ENCODE measurements at regions not wholly inside any gene's neighbourhood (a gene's known extent, or its start where the extent isn't known, plus 50 kb on each side); places are given as distances from the start of the nearest gene placed in this dataset.

DNA sequence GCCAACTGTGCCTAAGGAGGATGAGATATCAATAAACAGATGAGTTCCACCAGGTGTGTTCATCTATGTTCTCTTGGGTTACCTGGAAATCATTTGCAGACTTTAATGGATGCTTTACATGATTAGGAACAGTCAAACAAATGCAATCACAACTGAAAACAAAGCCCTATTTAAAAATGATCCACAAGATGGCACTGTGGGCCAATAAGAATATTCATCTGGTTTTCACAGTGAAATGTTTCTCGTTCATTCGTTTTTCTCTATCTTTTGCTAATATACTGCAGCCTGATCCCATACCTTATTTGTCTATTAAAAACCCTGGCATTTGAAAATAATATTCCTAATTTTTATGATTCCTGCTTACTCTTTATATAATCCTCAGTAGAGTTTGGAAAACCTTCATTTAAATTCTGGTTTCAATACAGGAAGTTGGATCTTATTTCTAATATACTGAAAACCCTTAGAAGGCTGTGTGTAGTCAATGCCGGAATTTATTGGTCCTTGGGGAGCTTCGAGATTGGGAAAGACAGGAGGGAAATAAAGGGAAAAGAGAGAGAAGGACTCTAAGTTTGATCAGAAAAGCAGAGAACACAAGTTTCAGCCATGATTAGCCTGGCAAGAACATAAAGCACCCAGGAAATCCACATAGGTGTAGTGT, 63.8 kb upstream of the TAPT1 start:
- H3K4me1 ChIP-seq (ENCODE audit: insufficient read depth, low read length, severe bottlenecking) = no peaks in the 10 kb centered on the region
- no peak overlapping the region for H3K4me3 ChIP-seq (ENCODE audit: low read depth, low read length, poor library complexity, severe bottlenecking)
- H3K9me2 ChIP-seq (ENCODE audit: low read depth, low read length) = no peaks in the 10 kb centered on the region
- TF ChIP-seq, protein P1, sequence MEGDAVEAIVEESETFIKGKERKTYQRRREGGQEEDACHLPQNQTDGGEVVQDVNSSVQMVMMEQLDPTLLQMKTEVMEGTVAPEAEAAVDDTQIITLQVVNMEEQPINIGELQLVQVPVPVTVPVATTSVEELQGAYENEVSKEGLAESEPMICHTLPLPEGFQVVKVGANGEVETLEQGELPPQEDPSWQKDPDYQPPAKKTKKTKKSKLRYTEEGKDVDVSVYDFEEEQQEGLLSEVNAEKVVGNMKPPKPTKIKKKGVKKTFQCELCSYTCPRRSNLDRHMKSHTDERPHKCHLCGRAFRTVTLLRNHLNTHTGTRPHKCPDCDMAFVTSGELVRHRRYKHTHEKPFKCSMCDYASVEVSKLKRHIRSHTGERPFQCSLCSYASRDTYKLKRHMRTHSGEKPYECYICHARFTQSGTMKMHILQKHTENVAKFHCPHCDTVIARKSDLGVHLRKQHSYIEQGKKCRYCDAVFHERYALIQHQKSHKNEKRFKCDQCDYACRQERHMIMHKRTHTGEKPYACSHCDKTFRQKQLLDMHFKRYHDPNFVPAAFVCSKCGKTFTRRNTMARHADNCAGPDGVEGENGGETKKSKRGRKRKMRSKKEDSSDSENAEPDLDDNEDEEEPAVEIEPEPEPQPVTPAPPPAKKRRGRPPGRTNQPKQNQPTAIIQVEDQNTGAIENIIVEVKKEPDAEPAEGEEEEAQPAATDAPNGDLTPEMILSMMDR (IDR thresholded peaks at IDR 0.05; ENCODE audit: low read length) = peak; percentile 47; the same call in 1 of the 2 replicates
- no peak for TF ChIP-seq EZH2 (IDR thresholded peaks at IDR 0.05; ENCODE audit: borderline replicate concordance, low read length)
- no peaks in the 10 kb centered on the region for H3K27me3 ChIP-seq (ENCODE audit: insufficient read depth, low read length)
- no peak overlapping the region for H3K27ac ChIP-seq (ENCODE audit: low read depth, low read length, poor library complexity, severe bottlenecking)
- H3K79me2 ChIP-seq (ENCODE audit: insufficient read depth, low read length) = no peaks in the 10 kb centered on the region
- no peak overlapping the region for H3K9ac ChIP-seq (ENCODE audit: low read length)
- no peaks in the 10 kb centered on the region for H4K20me1 ChIP-seq (ENCODE audit: insufficient read depth, low read length)
- H3K9me3 ChIP-seq (ENCODE audit: low read length) = no peaks in the 10 kb centered on the region
- no peaks in the 10 kb centered on the region for H3F3A ChIP-seq (ENCODE audit: insufficient read depth, low read length)
- no peak overlapping the region for H3K4me2 ChIP-seq (ENCODE audit: low read length)
- H2AFZ ChIP-seq (ENCODE audit: low read length) = no peak overlapping the region
- no peaks in the 10 kb centered on the region for H3K36me3 ChIP-seq (ENCODE audit: insufficient read depth, low read length)

- no peaks in the 10 kb centered on the region for H3K9me2 ChIP-seq (ENCODE audit: low read depth, low read length)
- no peaks in the 10 kb centered on the region for H3K4me1 ChIP-seq (ENCODE audit: insufficient read depth, low read length, severe bottlenecking)
- TF ChIP-seq EZH2 (IDR thresholded peaks at IDR 0.05; ENCODE audit: borderline replicate concordance, low read length) = no peak
- TF ChIP-seq, protein P1 (IDR thresholded peaks at IDR 0.05; ENCODE audit: low read length) = no peak
- H3K9ac ChIP-seq (ENCODE audit: low read length) = no peak overlapping the region
- H3K27me3 ChIP-seq (ENCODE audit: insufficient read depth, low read length) = no peaks in the 10 kb centered on the region
- H4K20me1 ChIP-seq (ENCODE audit: insufficient read depth, low read length) = no peaks in the 10 kb centered on the region
- H3K9me3 ChIP-seq (ENCODE audit: low read length) = no peaks in the 10 kb centered on the region
- H3K27ac ChIP-seq (ENCODE audit: low read depth, low read length, poor library complexity, severe bottlenecking) = no peak overlapping the region
- H3K4me2 ChIP-seq (ENCODE audit: low read length) = no peak overlapping the region
- no peaks in the 10 kb centered on the region for H3F3A ChIP-seq (ENCODE audit: insufficient read depth, low read length)
- no peaks in the 10 kb centered on the region for H3K79me2 ChIP-seq (ENCODE audit: insufficient read depth, low read length)
- no peak overlapping the region for H2AFZ ChIP-seq (ENCODE audit: low read length)
- no peaks in the 10 kb centered on the region for H3K36me3 ChIP-seq (ENCODE audit: insufficient read depth, low read length)
- H3K4me3 ChIP-seq (ENCODE audit: low read depth, low read length, poor library complexity, severe bottlenecking) = no peak overlapping the region
Measured at GRCh38 chr4:16284050-16284449, 57.8 kb upstream of the TAPT1 start.

DNA sequence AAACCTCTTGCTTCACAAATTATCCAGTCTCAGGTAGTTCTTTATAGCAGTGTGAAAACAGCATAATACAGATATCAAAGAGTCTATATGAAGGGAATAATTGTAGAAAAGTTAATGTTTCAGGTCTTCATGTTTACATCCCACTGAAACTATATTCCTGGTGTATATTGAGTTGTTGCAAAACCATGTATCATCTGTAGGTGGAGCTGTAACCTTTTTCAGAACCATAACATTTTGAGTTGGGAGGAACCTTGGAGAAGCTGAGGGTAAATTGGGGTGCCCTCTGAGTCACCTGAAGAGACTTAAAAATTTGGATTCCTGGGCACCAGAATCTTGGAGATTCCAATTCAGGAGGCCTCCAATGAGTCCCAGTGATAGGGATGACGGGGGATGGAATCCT, 51.9 kb upstream of the TAPT1 start:
- Histone ChIP-seq H3K4me1 (ENCODE audit: insufficient read depth, low read length, severe bottlenecking) (no peaks in the 10 kb centered on the region), H2AFZ (ENCODE audit: low read length) (no peak overlapping the region), H3K4me3 (ENCODE audit: low read depth, low read length, poor library complexity, severe bottlenecking) (no peak overlapping the region)

More for the DNA sequence above, 51.9 kb upstream of the TAPT1 start:
- Histone ChIP-seq H3K9ac (ENCODE audit: low read length) (no peak overlapping the region), H3K79me2 (ENCODE audit: insufficient read depth, low read length) (no peaks in the 10 kb centered on the region), H3K9me3 (ENCODE audit: low read length) (no peaks in the 10 kb centered on the region), H3K27me3 (ENCODE audit: insufficient read depth, low read length) (no peaks in the 10 kb centered on the region), H3K9me2 (ENCODE audit: low read depth, low read length) (no peaks in the 10 kb centered on the region), H4K20me1 (ENCODE audit: insufficient read depth, low read length) (no peaks in the 10 kb centered on the region), H3K27ac (ENCODE audit: low read depth, low read length, poor library complexity, severe bottlenecking) (no peak overlapping the region), H3F3A (ENCODE audit: insufficient read depth, low read length) (no peaks in the 10 kb centered on the region), H3K4me2 (ENCODE audit: low read length) (no peak overlapping the region), H3K36me3 (ENCODE audit: insufficient read depth, low read length) (no peaks in the 10 kb centered on the region)
- TF ChIP-seq EZH2 (IDR thresholded peaks at IDR 0.05; ENCODE audit: borderline replicate concordance, low read length) = no peak
- TF ChIP-seq, protein P1 (IDR thresholded peaks at IDR 0.05; ENCODE audit: low read length) = peak; percentile 12; the same call in 1 of the 2 replicates
